ENCODE measurements at regions not wholly inside any gene's neighbourhood (a gene's known extent, or its start where the extent isn't known, plus 50 kb on each side); places are given as distances from the start of the nearest gene placed in this dataset.

DNA sequence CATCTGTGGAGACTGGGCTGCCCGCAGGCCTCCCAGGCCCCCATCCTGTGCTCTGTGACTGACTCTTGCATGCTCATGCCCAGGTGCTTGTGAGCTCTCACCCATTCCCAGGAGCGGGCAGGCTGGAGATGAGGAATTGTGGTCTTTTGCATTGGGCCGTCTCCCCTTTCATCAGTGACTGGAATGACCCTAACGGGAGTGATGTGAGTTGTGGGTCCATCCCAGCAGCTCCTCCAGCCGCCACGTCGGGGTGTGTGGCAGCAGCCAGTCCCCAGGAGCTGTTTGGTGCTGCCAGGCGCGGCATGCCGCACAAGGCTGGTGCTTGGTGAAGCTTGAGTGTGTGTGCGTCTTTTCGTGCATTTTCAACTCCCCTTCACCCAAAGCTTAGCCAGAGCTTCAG, 164.2 kb downstream of the ACTR3B start:
- TF ChIP-seq POLR2A (IDR thresholded peaks at IDR 0.05): no peak
- TF ChIP-seq, protein P1, sequence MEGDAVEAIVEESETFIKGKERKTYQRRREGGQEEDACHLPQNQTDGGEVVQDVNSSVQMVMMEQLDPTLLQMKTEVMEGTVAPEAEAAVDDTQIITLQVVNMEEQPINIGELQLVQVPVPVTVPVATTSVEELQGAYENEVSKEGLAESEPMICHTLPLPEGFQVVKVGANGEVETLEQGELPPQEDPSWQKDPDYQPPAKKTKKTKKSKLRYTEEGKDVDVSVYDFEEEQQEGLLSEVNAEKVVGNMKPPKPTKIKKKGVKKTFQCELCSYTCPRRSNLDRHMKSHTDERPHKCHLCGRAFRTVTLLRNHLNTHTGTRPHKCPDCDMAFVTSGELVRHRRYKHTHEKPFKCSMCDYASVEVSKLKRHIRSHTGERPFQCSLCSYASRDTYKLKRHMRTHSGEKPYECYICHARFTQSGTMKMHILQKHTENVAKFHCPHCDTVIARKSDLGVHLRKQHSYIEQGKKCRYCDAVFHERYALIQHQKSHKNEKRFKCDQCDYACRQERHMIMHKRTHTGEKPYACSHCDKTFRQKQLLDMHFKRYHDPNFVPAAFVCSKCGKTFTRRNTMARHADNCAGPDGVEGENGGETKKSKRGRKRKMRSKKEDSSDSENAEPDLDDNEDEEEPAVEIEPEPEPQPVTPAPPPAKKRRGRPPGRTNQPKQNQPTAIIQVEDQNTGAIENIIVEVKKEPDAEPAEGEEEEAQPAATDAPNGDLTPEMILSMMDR (IDR thresholded peaks at IDR 0.05): no peak

All from thyroid gland (tissue), 4 donors.